ENCODE measurements at regions not wholly inside any gene's neighbourhood (a gene's known extent, or its start where the extent isn't known, plus 50 kb on each side); places are given as distances from the start of the nearest gene placed in this dataset.

GRCh38 chr11:33507356-33507755 lies 193.3 kb downstream of the C11orf91 start:
- Histone ChIP-seq H3K9ac (no peak overlapping the region), H3K27ac (no peak overlapping the region), H3K79me2 (ENCODE audit: insufficient read depth, low read depth) (no peaks in the 10 kb centered on the region), H3K4me2 (no peak overlapping the region), H3K27me3 (ENCODE audit: insufficient read depth, low read depth) (no peaks in the 10 kb centered on the region), H3K4me1 (ENCODE audit: low read depth, poor library complexity, severe bottlenecking) (no peaks in the 10 kb centered on the region), H4K20me1 (ENCODE audit: insufficient read depth) (no peaks in the 10 kb centered on the region), H3K4me3 (IDR thresholded peaks at IDR 0.05; ENCODE audit: insufficient read depth, low read depth, low read length) (no peak overlapping the region), H2AFZ (ENCODE audit: low read depth) (no peak overlapping the region), H3K36me3 (ENCODE audit: insufficient read depth) (no peaks in the 10 kb centered on the region)
- TF ChIP-seq, protein P1, sequence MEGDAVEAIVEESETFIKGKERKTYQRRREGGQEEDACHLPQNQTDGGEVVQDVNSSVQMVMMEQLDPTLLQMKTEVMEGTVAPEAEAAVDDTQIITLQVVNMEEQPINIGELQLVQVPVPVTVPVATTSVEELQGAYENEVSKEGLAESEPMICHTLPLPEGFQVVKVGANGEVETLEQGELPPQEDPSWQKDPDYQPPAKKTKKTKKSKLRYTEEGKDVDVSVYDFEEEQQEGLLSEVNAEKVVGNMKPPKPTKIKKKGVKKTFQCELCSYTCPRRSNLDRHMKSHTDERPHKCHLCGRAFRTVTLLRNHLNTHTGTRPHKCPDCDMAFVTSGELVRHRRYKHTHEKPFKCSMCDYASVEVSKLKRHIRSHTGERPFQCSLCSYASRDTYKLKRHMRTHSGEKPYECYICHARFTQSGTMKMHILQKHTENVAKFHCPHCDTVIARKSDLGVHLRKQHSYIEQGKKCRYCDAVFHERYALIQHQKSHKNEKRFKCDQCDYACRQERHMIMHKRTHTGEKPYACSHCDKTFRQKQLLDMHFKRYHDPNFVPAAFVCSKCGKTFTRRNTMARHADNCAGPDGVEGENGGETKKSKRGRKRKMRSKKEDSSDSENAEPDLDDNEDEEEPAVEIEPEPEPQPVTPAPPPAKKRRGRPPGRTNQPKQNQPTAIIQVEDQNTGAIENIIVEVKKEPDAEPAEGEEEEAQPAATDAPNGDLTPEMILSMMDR (conservative IDR thresholded peaks at IDR 0.05; ENCODE audit: low read depth, low read length) = no peak

DNA sequence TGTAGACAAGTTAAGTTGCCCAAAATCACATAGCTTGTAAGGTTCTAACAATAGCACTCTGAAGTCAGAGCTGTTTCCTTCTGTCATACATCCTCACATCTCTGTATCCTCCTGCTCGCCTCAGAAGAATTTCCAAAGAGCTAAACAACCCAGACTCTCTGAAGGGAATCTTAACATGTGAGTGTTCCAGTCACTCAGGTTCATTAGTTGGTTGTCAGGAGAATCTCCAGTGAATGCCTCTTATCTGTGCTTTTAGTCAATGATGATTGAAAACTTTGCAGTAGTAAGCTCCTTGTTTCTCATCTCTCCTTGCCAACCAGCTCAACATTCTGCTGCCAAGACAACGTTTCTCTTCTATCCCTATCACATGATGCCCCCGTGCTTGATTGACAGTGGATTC lies 195.5 kb downstream of the C11orf91 start:
- H3K27me3 ChIP-seq (ENCODE audit: insufficient read depth, low read depth) = no peaks in the 10 kb centered on the region
- TF ChIP-seq, protein P1 (conservative IDR thresholded peaks at IDR 0.05; ENCODE audit: low read depth, low read length) = no peak
- H4K20me1 ChIP-seq (ENCODE audit: insufficient read depth) = no peaks in the 10 kb centered on the region
- no peak overlapping the region for H3K9ac ChIP-seq
- no peak overlapping the region for H3K27ac ChIP-seq
- H3K4me3 ChIP-seq (IDR thresholded peaks at IDR 0.05; ENCODE audit: insufficient read depth, low read depth, low read length) = no peak overlapping the region
- H3K4me2 ChIP-seq = no peak overlapping the region
- H3K4me1 ChIP-seq (ENCODE audit: low read depth, poor library complexity, severe bottlenecking) = no peaks in the 10 kb centered on the region
- no peaks in the 10 kb centered on the region for H3K79me2 ChIP-seq (ENCODE audit: insufficient read depth, low read depth)
- no peaks in the 10 kb centered on the region for H3K36me3 ChIP-seq (ENCODE audit: insufficient read depth)
- no peak overlapping the region for H2AFZ ChIP-seq (ENCODE audit: low read depth)

- Histone ChIP-seq H2AFZ (ENCODE audit: low read depth) (no peak overlapping the region), H3K4me2 (no peak overlapping the region), H3K4me1 (ENCODE audit: low read depth, poor library complexity, severe bottlenecking) (no peaks in the 10 kb centered on the region), H3K79me2 (ENCODE audit: insufficient read depth, low read depth) (no peaks in the 10 kb centered on the region), H3K27me3 (ENCODE audit: insufficient read depth, low read depth) (no peaks in the 10 kb centered on the region), H3K36me3 (ENCODE audit: insufficient read depth) (no peaks in the 10 kb centered on the region), H3K27ac (no peak overlapping the region), H3K4me3 (IDR thresholded peaks at IDR 0.05; ENCODE audit: insufficient read depth, low read depth, low read length) (no peak overlapping the region), H3K9ac (no peak overlapping the region), H4K20me1 (ENCODE audit: insufficient read depth) (no peaks in the 10 kb centered on the region)
- TF ChIP-seq, protein P1 (conservative IDR thresholded peaks at IDR 0.05; ENCODE audit: low read depth, low read length) = no peak
Observed at GRCh38 chr11:33500861-33501479, 199.7 kb downstream of the C11orf91 start.

DNA sequence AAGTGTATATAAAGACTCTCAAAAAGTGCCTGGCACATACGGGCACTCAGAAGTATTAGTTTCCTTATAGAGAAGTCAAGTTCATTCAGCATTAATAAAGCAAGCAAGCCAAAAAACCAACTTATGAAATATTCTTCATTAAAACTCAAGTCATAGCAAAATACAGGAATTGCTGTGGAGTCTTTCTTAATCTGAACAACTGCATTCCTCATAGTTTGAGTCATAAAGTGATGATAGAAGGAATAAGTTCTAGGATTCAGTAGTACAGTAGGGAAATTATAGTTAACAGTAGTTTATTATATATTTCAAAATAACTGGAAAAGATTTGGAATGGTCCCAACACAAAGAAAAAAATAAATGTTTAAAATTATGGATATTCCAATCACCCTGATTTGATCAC lies 200.3 kb downstream of the C11orf91 start:
- TF ChIP-seq, protein P1 (conservative IDR thresholded peaks at IDR 0.05; ENCODE audit: low read depth, low read length) = no peak
- Histone ChIP-seq H3K36me3 (ENCODE audit: insufficient read depth) (no peaks in the 10 kb centered on the region), H3K27me3 (ENCODE audit: insufficient read depth, low read depth) (no peaks in the 10 kb centered on the region), H2AFZ (ENCODE audit: low read depth) (no peak overlapping the region), H3K4me2 (no peak overlapping the region), H3K4me3 (IDR thresholded peaks at IDR 0.05; ENCODE audit: insufficient read depth, low read depth, low read length) (no peak overlapping the region), H4K20me1 (ENCODE audit: insufficient read depth) (no peaks in the 10 kb centered on the region), H3K9ac (no peak overlapping the region), H3K4me1 (ENCODE audit: low read depth, poor library complexity, severe bottlenecking) (no peaks in the 10 kb centered on the region), H3K79me2 (ENCODE audit: insufficient read depth, low read depth) (no peaks in the 10 kb centered on the region), H3K27ac (no peak overlapping the region)
